HG02884 (cell line): ENCODE measurements at regions not wholly inside any gene's neighbourhood (a gene's known extent, or its start where the extent isn't known, plus 50 kb on each side); places are given as distances from the start of the nearest gene placed in this dataset.
"Not testable (repeated sequence)": the region's sequence is repeated elsewhere in the genome, so short reads cannot be mapped to it uniquely, and the experiment has no call there.

Experiments used
- ATAC-seq: cut with Tn5 transposase; IDR thresholded peaks from one replicate; pipeline ENCODE4 v1.9.1; 2021; ENCODE audit warnings: mild to moderate bottlenecking, moderate library complexity; ENCODE audit not compliant: unreplicated experiment

DNA sequence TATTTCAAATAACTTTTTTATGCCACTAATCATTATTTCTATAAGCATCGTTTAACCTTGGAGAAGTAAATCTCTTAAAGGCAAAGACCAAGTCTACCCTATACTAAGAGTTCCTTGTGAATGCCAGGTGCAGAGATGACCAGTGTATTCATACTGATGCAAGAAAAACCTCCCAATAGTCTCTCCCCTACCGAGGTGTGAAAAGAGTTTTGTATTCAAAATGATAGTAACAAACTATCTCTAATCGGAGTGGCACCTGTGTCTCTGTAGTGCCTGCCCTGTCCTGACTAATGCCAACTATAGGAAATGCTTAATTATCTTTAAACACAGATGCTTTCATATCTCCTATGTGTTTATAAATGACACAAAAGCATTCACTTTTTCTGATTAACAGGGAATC, 798.5 kb downstream of the TRIB2 start:
- no peak for ATAC-seq

DNA sequence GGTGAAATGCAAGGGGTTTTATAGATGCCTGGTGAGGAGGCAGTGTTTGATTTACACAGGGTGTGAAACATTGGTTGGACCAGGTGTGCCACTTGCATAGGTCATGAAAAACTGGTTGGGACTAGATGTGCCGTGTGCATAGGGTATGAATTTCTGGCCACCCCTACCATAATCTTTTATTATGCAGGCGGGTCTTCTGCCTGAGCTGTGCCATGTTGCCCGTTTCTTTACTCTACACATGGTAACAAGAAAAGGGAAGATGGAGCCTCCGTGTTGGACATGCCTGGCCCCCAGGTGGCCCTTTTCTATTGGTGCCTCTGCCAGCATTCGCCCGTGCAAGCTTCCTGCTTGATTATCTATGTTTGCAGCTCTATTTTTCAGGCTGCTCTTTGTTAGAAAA, 805.4 kb downstream of the TRIB2 start:
- no peak for ATAC-seq

DNA sequence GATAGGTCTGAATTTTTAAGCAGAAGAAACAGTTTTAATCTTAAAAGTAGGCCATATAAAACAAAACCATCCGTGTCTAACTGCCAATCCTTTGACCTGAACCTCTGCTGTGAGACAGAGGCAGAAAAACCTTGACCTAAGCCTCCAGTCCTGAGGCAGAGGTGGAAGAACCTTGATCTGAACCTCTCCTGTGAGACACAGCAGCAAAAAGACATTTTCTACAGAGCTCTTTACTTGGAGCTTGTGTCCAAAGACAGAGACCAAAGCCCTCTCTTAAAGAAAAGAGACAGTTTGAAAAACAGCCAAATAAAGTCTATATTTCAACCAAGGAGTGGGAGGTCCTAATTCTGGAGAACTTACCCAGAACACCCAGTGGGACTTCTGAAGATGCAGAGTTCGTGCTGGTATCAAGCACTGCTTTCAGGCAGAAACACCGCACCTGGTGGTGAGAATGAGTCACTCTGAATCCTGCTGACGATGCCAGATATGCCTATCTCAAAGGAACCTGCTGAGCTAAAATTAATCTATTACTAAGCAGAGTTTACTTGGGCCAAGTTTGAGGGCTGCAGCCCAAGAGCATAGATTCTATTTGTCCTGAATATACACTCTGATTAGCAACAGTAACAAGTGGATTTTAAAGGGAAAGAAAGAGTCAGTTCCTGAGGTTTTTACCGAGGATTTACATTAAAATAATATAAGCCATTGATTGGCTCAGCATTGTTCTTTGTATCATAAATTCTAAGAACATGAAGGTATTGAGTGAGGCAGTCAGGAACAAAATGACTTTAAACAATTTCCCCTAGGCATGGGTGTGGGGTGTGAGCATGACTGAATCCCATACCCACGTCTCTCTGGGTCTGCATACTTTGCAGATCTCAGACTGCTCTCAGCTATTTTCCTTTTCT, 806.4 kb downstream of the TRIB2 start:
- peak; percentile 88 for ATAC-seq

DNA sequence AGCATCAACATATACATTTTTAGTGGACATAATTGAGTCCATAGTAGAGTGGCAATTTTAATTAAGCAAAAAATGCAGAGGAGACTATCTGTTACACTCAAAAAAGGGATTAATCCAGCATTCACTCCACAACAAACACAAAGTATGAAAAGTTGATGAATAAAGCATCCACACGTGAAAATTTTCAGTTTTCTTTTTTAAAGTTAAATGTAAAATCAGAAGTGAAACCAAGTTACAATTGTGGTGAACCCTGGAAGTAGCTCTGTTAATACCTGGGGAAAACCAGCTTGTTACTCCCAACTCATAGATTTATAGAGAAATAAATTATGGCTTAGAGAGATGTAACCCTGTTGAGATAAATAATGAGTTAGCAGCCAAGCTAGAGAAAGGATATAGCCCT, 807.8 kb downstream of the TRIB2 start:
- no peak for ATAC-seq

DNA sequence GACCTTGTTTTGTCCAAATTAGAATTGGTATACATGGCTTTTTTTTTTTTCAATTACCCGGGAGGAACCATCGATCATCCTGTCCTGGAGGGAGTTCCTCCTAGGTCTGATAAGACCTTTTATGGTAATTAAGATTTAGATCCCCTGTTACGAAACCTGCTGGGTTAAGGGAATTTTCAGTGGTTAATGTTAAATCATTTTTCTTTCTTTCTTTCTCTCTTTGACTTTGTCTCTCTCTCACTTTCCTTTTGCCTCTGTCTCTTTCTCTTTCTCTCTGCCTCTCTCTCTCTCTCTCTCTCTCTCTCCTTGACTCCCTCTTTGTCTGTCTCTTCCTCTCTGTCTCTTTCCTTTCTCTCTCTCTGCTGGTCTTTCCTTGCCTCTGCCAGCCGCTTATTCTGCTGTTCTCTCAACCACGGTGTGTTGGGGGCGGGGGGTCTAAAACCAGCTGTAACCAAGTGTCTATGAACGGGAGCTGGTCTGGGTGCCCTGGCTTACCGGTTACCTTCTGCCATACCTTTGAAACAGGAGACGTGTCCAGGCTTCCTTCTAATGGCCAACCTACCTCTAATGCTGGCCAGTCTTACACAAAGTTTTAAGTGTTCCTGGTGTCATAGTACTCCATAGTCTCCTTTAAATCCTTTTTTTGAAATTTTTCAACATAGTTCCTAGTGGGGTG, 815.1 kb downstream of the TRIB2 start:
- not testable (repeated sequence) for ATAC-seq

DNA sequence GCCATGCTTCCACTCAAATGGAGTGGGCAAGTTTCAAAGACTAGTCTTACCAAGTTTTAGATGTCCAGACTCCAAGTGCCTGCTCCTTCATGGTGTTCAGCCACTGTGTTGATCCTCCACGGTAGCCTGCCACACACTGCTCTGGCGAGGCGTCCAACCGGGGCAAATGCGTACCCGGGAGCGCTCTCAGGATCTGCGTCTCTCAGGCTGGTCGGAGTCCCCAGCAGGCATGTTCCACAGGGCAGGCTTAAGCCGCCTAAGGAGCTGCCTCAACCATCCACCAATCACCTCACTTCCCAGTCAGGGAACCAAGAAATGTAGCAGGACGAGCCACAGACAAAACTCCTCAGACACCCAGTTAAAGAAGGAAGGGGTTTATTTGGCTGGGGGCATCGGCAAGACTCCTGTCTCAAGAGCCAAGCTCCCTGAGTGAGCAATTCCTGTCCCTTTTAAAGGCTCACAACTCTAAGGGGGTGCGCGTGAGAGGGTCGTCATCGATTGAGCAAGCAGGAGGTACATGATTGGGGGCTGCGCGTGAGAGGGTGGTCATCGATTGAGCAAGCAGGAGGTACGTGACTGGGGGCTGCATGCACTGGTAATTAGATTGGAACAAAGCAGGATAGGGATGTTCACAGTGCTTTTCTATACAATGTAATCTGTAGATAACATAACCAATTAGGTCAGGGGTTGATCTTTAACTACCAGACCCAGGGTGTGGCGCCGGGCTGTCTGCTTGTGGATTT, 816.2 kb downstream of the TRIB2 start:
- ATAC-seq = not testable (repeated sequence)

DNA sequence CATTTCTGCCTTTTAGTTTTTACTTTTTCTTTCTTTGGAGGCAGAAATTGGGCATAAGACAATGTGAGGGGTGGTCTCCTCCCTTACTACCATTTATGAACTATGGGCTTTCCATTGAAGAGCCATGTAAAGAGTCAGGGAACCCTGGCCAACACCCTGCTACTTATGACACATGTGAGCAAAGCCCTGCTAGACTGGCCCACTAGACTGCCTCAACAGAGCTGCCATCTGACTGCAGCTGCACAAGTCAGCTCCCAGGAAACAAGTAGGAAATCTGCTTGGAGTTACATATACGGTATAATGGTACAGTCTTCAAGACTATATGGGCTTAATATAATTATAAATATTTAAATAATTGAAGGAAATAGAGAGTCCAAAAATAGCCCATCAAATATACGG, 816.8 kb downstream of the TRIB2 start:
- no peak for ATAC-seq

DNA sequence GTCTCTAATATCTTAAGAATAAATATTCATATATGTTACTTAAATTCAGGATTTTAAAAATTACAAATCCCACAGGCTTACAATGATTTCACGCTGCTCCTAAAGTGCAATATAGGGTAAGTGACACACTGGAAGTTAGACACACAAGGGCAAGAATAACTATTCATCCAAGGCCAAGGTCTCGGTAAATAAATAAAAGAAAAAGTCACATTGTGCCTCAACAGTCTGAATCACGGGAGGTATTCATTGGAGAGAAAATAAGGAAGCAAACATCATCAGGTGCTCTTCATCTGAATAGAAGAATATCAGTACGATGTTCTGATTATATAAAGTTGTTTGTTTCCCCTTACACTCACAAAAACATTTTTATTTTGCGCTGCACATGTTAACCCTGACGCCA, 820.2 kb downstream of the TRIB2 start:
- no peak for ATAC-seq

DNA sequence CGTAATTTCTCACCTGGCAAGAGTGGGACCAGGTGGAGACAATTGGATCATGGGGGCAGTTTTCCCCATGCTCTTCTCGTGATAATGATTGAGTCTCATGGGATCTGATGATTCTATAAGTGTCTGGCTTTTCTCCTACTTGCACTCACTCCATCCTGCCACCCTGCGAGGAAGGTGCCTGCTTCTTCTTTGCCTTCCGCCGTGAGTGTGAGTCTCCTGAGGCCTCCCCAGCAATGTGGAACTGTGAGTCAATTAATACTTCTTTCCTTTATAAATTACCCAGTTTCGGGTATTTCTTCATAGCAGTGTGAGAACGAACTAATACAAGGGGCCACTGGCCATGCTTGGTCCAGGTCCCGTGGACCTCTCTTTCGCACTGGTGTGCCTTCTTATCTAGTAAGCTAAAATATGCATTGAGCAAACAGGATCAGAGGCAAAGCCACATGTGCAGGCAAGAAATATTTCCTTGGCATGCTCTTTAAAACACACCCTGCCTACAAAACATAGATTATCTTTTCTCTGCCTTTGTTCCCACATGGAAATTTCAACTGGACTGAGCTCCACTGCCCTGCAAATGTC, 821.1 kb downstream of the TRIB2 start:
- no peak for ATAC-seq

DNA sequence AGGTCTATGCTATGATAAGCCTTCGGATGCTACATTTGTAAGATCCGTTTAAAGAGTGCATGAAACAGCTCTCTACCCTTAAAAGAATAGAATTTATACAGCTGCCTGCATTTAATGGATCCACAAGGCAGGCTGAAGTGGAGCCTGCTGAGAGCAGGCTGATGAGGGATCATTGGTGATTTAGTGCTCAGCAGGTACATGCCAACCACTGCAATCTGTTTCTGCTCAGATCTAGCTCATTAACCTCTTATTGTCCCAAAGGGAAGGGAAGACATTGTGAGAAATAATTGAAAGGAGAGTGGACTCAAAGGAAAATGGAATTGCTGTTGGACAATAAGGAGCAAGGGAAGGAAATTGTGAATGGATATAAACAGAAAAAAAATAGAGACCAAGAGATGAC, 822.6 kb downstream of the TRIB2 start:
- no peak for ATAC-seq

DNA sequence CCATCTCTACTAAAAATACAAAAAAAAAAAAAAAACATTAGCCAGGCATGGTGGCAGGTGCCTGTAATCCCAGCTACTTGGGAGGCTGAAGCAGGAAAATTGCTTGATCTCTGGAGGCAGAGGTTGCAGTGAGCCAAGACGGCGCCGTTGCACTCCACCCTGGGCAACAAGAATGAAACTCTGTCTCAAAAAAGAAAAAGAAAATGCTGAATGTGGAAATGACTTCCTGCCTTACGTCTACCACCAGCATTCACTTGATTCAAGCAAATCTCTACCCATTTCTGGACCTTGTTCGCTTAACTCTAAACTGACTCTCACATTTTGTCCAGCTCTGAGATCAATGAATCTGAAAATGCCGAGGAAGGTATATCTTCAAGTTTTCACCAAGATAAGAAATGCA, 825.3 kb downstream of the TRIB2 start:
- no peak for ATAC-seq

DNA sequence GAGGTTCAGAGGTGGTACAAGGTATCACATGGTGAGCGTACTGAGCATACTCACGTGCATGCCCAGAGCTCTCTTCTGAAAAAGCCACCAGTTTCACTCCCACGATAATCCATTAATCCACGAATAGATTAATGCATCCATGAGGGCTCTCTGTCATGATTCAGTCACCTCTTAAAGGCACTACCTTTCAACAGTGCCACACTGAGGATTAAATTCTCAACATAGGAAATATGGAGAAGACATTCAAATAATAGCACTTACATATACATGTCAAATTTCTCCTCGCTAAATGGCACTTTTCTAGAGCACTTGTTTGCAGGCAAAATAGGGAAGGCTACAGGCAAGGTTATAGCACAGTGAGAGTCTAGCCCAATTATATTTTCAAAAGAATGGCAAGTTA, 825.9 kb downstream of the TRIB2 start:
- no peak for ATAC-seq

DNA sequence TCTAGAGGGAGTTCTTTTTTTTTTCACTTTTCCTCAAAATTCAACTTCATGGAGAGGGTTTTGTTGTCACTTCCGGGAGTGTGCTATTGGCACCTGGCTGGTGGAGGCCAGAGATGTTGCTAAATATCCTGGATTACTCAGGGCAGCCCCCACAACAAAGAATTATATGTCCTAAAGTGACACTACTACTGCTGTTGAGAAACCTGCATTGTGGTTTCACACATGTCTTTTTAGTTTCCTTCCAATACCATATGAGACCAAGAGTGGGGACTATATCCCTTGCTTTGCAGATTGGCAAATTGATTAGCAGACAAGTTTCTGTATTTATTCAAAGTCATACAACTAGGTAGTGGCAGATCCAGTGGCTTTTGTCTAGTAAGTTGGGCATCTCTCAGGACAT, 826.8 kb downstream of the TRIB2 start:
- ATAC-seq = no peak

DNA sequence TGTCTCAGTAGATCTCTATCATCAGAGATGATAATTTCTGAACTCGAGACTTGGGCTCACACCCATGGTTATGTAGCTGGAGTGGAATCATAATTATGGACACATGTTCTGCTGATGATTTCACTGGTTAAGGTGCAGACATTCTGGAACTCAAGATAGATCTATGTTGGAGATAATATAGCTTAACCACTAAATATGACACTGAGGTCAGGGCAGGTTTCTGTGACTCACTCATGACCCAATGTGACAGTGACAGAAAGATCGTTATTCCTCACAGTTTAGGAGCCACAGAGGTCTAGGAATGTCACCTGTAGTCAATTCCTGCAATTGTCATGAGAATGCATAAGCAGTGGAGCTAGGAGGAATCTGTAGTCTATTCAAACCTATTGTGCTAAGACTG, 828.6 kb downstream of the TRIB2 start:
- no peak for ATAC-seq

DNA sequence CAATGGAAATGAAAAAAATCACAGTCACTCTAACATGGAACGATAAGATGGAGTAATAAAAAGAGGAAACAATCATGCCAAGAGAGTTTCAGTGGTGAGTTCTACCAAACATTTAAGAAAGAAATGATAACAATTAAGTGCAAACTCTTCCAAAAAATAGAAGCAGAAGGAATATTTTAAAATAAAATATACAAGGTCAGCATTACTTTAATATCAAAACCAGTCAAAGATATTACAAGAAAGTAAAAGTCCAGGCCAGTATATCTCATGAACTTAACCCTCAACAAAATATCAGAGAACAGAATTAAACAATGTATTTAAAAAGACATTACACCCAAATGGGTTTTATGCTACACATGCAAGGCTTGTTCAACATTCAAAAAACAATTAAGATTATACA, 829.4 kb downstream of the TRIB2 start:
- no peak for ATAC-seq

DNA sequence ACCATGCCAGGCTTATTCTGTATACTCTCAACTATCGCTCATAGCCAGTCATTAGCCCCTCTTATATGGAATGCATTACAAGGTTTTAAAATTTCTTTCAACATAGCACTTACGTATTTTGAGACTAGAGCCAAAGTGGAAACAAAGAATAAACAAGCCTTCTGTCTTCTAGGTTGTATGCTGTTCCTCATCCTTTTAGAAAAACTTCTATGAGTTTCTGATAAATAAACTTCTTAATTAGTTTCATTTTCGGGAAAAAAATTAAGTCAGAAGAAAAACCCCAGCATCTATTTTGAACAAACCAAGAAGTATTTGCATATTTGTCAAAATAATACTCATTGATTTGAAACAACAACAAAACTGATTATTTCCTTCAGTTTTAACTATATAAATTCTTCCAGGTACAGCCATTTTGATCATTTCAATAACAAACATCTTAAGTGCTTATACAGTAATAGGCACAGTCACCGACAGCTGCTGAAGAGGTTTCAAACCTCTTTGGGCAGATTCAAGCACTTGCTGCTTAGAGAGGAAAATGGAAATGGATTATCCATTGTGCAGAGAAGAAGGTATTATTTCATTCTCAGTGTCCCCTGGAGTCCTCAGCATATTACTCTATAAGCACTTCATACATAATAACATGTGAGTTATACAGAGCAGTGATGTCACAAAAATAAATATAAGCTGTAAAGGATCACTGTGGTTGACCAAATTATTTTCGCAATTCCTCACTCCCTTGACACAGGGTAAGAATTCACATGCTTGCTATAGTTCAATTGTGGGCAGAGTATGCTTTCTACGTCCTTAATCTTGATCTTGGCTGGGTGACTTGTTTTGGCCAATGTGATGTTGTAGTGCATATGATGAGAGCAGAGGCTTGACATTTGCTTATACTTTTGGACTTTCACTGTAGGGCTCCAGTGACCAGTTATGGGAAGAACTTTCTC, 833.8 kb downstream of the TRIB2 start:
- no peak for ATAC-seq

DNA sequence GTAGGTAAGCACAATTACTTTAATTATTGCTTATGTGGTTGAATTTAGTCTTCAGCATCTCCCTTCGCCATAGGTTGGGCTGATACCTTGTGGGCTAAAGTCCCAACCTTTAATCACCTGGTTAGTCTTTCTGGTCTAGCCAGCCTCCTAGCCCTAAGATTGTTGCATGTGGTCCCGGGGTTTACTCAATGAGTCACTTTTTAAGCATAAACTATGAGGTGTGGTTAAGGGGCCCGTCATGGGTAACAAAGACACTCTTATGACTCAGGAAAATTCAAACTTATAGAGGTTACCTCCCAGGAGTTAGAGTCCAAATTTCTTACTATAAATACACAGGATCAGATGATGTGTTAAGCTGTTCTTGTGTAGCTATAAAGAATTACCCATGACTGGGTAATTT, 841.6 kb downstream of the TRIB2 start:
- ATAC-seq = no peak

DNA sequence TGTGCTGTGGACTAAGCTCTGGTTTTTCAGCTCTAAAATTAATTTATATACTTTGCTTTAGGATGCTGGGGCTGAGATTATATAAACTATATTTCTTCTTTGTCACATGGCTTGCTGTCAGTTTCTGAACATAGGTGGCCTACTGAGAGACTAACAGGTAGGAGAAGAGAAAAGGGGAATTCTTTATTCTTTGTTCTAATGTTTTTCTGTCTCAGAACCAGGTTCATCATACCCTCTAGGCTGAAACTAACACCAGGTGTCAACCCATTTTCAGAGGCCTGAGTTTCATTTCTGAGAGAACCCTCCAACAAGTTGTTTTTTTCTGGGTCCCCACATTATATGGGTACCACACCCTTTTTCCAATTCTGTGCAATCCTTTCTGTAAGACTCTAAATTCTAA, 843.6 kb downstream of the TRIB2 start:
- no peak for ATAC-seq

DNA sequence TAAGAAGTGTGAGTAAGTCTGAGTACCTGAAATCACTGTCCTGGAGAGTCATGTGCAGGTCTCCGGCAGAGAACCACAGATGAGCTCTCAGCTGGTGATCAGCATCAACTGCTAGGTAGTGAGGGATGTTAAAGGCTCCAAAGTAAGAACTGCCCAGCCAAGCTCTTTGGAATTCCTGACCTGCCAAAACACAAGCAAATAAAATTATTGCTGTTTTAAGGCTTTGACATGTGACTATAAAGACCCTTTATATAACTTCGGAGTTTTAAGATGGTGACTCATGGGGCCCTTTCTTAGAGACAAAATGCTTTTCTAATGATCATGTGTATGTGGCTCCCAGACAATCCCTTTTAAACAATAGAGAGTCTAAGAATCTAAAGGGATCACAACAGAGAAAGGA, 855.7 kb downstream of the TRIB2 start:
- ATAC-seq = no peak

DNA sequence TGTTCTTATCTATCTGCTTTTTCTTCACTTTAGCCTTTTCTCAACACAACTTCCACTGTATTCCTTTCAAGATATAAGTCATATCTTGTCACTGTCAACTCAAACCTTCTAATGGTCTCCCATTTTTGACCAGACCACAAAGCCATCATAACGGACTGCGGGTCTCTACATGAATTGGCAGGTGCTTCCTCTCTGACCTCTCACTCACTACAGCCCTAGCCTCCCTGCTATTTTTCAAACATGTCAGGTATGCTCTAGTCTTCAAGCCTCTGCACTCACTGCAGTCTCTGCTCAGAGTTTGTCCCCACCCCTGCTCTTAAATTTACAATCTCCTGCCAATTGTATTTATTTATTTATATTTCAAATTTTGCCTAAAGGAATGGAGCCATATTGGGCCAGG, 858.1 kb downstream of the TRIB2 start:
- no peak for ATAC-seq
